OCI-LY7 (cell line): ENCODE measurements at regions not wholly inside any gene's neighbourhood (a gene's known extent, or its start where the extent isn't known, plus 50 kb on each side); places are given as distances from the start of the nearest gene placed in this dataset.

Experiments used
- BruUV-seq: library from RNA; stranded (reverse); fragments of 400-500 nt; replicated peaks from 2 replicates; lab custom pipeline; 2021; lab: Mats Ljungman, UMichigan
- CTCF ChIA-PET: fragments of 300-600 bp; sonication (Branson Sonifier 250); formaldehyde crosslinking; loops from one replicate; lab custom pipeline; 2022; ENCODE audit warnings: antibody characterized with exemption; ENCODE audit not compliant: unreplicated experiment; lab: Charles Lee
- POLR2A ChIA-PET: fragments of 300-600 bp; sonication (Branson Sonifier 250); formaldehyde crosslinking; loops from one replicate; lab custom pipeline; 2022; ENCODE audit warnings: antibody characterized with exemption; lab: Charles Lee
- DNase-seq: peaks from one replicate; pipeline ENCODE4 v3.0.0-alpha.2; 2015; ENCODE audit warnings: low spot score
- H2AFZ ChIP-seq: fragments of 200-600 bp; sonication (generic), shearing (Covaris generic); 2 replicates; pipeline ENCODE4 v1.6.1; 2014; ENCODE audit warnings: mild to moderate bottlenecking, antibody characterized with exemption, low read length, moderate library complexity
- H3K27ac ChIP-seq: fragments of 200-600 bp; sonication (generic); 2 replicates; pipeline ENCODE4 v1.5.1; 2014; ENCODE audit warnings: mixed run types, low read depth, mild to moderate bottlenecking, moderate library complexity, low read length, inconsistent platforms; ENCODE audit not compliant: poor library complexity, severe bottlenecking
- H3K36me3 ChIP-seq: fragments of 200-600 bp; sonication (generic); 2 replicates; pipeline ENCODE4 v1.6.1; 2014; ENCODE audit warnings: mild to moderate bottlenecking, antibody characterized with exemption, low read length, moderate library complexity, mixed read lengths; ENCODE audit not compliant: insufficient read depth
- H3K4me1 ChIP-seq: fragments of 200-600 bp; sonication (generic); 2 replicates; pipeline ENCODE4 v1.5.1; 2014; ENCODE audit warnings: mild to moderate bottlenecking, low read length; ENCODE audit not compliant: insufficient read depth, poor library complexity, severe bottlenecking
- H3K4me2 ChIP-seq: fragments of 200-600 bp; sonication (generic); 2 replicates; pipeline ENCODE4 v1.6.1; 2014; ENCODE audit warnings: mild to moderate bottlenecking, low read length
- H3K4me3 ChIP-seq: fragments of 200-600 bp; sonication (generic); 2 replicates; pipeline ENCODE4 v1.5.1; 2014; ENCODE audit warnings: mild to moderate bottlenecking, low read depth, low read length; ENCODE audit not compliant: poor library complexity, severe bottlenecking
- H3K79me2 ChIP-seq: fragments of 200-600 bp; sonication (generic); 2 replicates; pipeline ENCODE4 v1.6.1; 2016; ENCODE audit warnings: low read depth, mild to moderate bottlenecking, low read length, moderate library complexity, mixed read lengths; ENCODE audit not compliant: insufficient read depth
- H3K9me2 ChIP-seq: fragments of 200-600 bp; sonication (generic); 2 replicates; pipeline ENCODE4 v1.6.1; 2016; ENCODE audit warnings: mild to moderate bottlenecking, low read length, mixed read lengths; ENCODE audit not compliant: insufficient read depth
- H3K9me3 ChIP-seq: fragments of 200-600 bp; sonication (generic); 2 replicates; pipeline ENCODE4 v1.6.1; 2014; ENCODE audit warnings: mild to moderate bottlenecking, mixed run types, low read length, mixed read lengths
- H4K20me1 ChIP-seq: fragments of 200-600 bp; sonication (generic); 2 replicates; pipeline ENCODE4 v1.6.1; 2014; ENCODE audit warnings: mild to moderate bottlenecking, antibody characterized with exemption, low read length, moderate library complexity, mixed read lengths; ENCODE audit not compliant: insufficient read depth
- CTCF ChIP-seq: fragments of 200-600 bp; sonication (generic); conservative IDR thresholded peaks from 2 replicates; pipeline ENCODE4 v1.5.1; 2014; ENCODE audit warnings: mild to moderate bottlenecking, antibody characterized with exemption, low read length, moderate library complexity, mixed read lengths
- EZH2phosphoT487 ChIP-seq: fragments of 200-600 bp; sonication (generic); IDR thresholded peaks from 2 replicates; pipeline ENCODE4 v1.6.1; 2018; ENCODE audit warnings: low read depth, borderline replicate concordance, mild to moderate bottlenecking, mixed run types, antibody characterized with exemption, low read length, moderate library complexity, mixed read lengths
- intact Hi-C: fragments of 100-400 bp; cut with micrococcal nuclease; formaldehyde crosslinking; loops from one replicate; pipeline ENCODE4 v1.10.0; 2022; ENCODE audit not compliant: unreplicated experiment

GRCh38 chr12:84416626-84417025, 496.0 kb downstream of the SLC6A15 start:
- DNase-seq, result no peak
- no peaks in the 10 kb centered on the region for H3K79me2 ChIP-seq
- H3K36me3 ChIP-seq, result no peaks in the 10 kb centered on the region
- H2AFZ ChIP-seq, result no peak overlapping the region
- POLR2A ChIA-PET, result no interaction called here
- H3K4me2 ChIP-seq, result no peak overlapping the region
- intact Hi-C loops, result no loop called here
- TF ChIP-seq EZH2phosphoT487 (no peak), CTCF (no peak)
- no peak overlapping the region for H3K4me3 ChIP-seq
- H3K9me2 ChIP-seq, result no peaks in the 10 kb centered on the region; the same call in 1 of the 2 replicates
- H3K4me1 ChIP-seq, result no peaks in the 10 kb centered on the region
- H4K20me1 ChIP-seq, result no peaks in the 10 kb centered on the region
- BruUV-seq, result no TSS peak
- CTCF ChIA-PET, result no interaction called here
- H3K9me3 ChIP-seq, result no peaks in the 10 kb centered on the region
- no peak overlapping the region for H3K27ac ChIP-seq

GRCh38 chr12:84415946-84416345, 496.7 kb downstream of the SLC6A15 start:
- Histone ChIP-seq H3K9me3 (no peaks in the 10 kb centered on the region), H3K79me2 (no peaks in the 10 kb centered on the region), H3K9me2 (no peaks in the 10 kb centered on the region; the same call in 1 of the 2 replicates), H3K27ac (no peak overlapping the region), H3K36me3 (no peaks in the 10 kb centered on the region), H3K4me3 (no peak overlapping the region), H3K4me1 (no peaks in the 10 kb centered on the region), H4K20me1 (no peaks in the 10 kb centered on the region), H3K4me2 (no peak overlapping the region), H2AFZ (no peak overlapping the region)
- ChIA-PET POLR2A (no interaction called here), CTCF (no interaction called here)
- intact Hi-C loops, result no loop called here
- no peak for TF ChIP-seq CTCF
- TF ChIP-seq EZH2phosphoT487, result no peak
- DNase-seq, result no peak
- BruUV-seq, result no TSS peak

GRCh38 chr12:84413656-84414055, 498.9 kb downstream of the SLC6A15 start:
- H3K4me1 ChIP-seq, result no peaks in the 10 kb centered on the region
- H3K9me3 ChIP-seq, result no peaks in the 10 kb centered on the region
- BruUV-seq, result no TSS peak
- H2AFZ ChIP-seq, result no peak overlapping the region
- H3K4me2 ChIP-seq, result no peak overlapping the region
- H3K9me2 ChIP-seq, result no peaks in the 10 kb centered on the region; the same call in 1 of the 2 replicates
- intact Hi-C loops, result no loop called here
- H3K36me3 ChIP-seq, result no peaks in the 10 kb centered on the region
- no peak overlapping the region for H3K4me3 ChIP-seq
- DNase-seq, result no peak
- no peaks in the 10 kb centered on the region for H3K79me2 ChIP-seq
- ChIA-PET POLR2A (no interaction called here), CTCF (no interaction called here)
- no peak overlapping the region for H3K27ac ChIP-seq
- no peak for TF ChIP-seq CTCF
- no peak for TF ChIP-seq EZH2phosphoT487
- no peaks in the 10 kb centered on the region for H4K20me1 ChIP-seq
